Loucy (cell line): ENCODE measurements at regions not wholly inside any gene's neighbourhood (a gene's known extent, or its start where the extent isn't known, plus 50 kb on each side); places are given as distances from the start of the nearest gene placed in this dataset.

Experiments
- H2AFZ ChIP-seq: fragments of 200-600 bp; sonication (generic); 2 replicates; pipeline ENCODE4 v1.6.0; 2016; ENCODE audit warnings: antibody characterized with exemption, mild to moderate bottlenecking, low read length, moderate library complexity
- H3F3A ChIP-seq: fragments of 200-600 bp; 2 replicates; pipeline ENCODE4 v1.6.0; 2016; ENCODE audit warnings: antibody characterized with exemption, low read depth, mild to moderate bottlenecking
- H3K27me3 ChIP-seq: fragments of 200-600 bp; sonication (generic); 2 replicates; pipeline ENCODE4 v1.6.1; 2014; ENCODE audit warnings: low read length, mild to moderate bottlenecking; ENCODE audit not compliant: insufficient read depth, poor library complexity, severe bottlenecking
- H3K36me3 ChIP-seq: fragments of 200-600 bp; sonication (generic); 2 replicates; pipeline ENCODE4 v1.6.1; 2016; ENCODE audit warnings: low read length; ENCODE audit not compliant: insufficient read depth
- H3K4me1 ChIP-seq: fragments of 200-600 bp; sonication (generic); 2 replicates; pipeline ENCODE4 v1.5.1; 2014; ENCODE audit warnings: low read length, mild to moderate bottlenecking; ENCODE audit not compliant: insufficient read depth, poor library complexity, severe bottlenecking
- H3K4me2 ChIP-seq: fragments of 200-600 bp; sonication (generic); 2 replicates; pipeline ENCODE4 v1.6.0; 2014; ENCODE audit warnings: antibody characterized with exemption, low read length, low read depth, mild to moderate bottlenecking; ENCODE audit not compliant: poor library complexity, severe bottlenecking
- H3K4me3 ChIP-seq: fragments of 200-600 bp; sonication (generic); 2 replicates; pipeline ENCODE4 v1.5.1; 2014; ENCODE audit warnings: low read length, mild to moderate bottlenecking, mixed read lengths; ENCODE audit not compliant: poor library complexity, severe bottlenecking
- H3K79me2 ChIP-seq: fragments of 200-600 bp; sonication (generic); 2 replicates; pipeline ENCODE4 v1.6.1; 2014; ENCODE audit warnings: low read length; ENCODE audit not compliant: insufficient read depth
- H3K9ac ChIP-seq: fragments of 200-600 bp; sonication (generic); 2 replicates; pipeline ENCODE4 v1.6.0; 2014; ENCODE audit warnings: mild to moderate bottlenecking, low read depth, low read length, moderate library complexity; ENCODE audit not compliant: poor library complexity, severe bottlenecking
- H3K9me2 ChIP-seq: fragments of 200-600 bp; sonication (generic); replicated peaks from 2 replicates; pipeline ENCODE4 v1.6.1; 2016; ENCODE audit warnings: low read depth, low read length, mixed read lengths
- H3K9me3 ChIP-seq: fragments of 200-600 bp; sonication (generic); 2 replicates; pipeline ENCODE4 v1.6.1; 2014; ENCODE audit warnings: mild to moderate bottlenecking, antibody characterized with exemption, low read length, low read depth; ENCODE audit not compliant: insufficient read depth
- H4K20me1 ChIP-seq: fragments of 200-600 bp; sonication (generic); 2 replicates; pipeline ENCODE4 v1.6.0; 2014; ENCODE audit warnings: antibody characterized with exemption, low read length, mild to moderate bottlenecking; ENCODE audit not compliant: insufficient read depth, poor library complexity, severe bottlenecking
- CTCF ChIP-seq: fragments of 200-600 bp; sonication (generic); conservative IDR thresholded peaks from 2 replicates; pipeline ENCODE4 v1.5.1; 2014; ENCODE audit warnings: mild to moderate bottlenecking, antibody characterized with exemption, low read length
- EZH2phosphoT487 ChIP-seq: fragments of 200-600 bp; IDR thresholded peaks from 2 replicates; pipeline ENCODE4 v1.6.1; 2018; ENCODE audit warnings: antibody characterized with exemption, mild to moderate bottlenecking, moderate library complexity, borderline replicate concordance

DNA sequence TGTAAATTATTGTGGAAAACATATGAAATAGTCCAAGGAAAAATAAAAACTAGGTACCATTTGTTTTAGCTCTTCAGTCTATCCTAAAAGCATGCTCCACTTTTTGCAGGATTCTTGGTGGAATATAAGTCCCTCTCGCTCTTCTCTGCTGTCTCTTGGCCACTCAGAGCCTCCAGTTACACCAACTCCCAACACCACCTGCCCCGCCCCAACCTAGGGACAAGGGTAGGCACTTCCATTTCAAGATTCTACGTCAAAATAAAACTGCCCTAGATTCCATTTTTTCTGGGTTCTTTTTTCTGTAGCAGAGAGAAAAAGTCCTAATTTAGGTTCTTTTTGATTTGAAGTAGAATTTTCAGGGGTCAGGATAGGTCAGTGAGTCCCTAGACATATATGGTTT lies 1036.2 kb upstream of the POU3F3 start:
- no peaks in the 10 kb centered on the region for H3K79me2 ChIP-seq
- H3K9ac ChIP-seq = no peak overlapping the region
- H3F3A ChIP-seq = no peaks in the 10 kb centered on the region
- H3K4me3 ChIP-seq = no peak overlapping the region
- H3K27me3 ChIP-seq = no peaks in the 10 kb centered on the region
- TF ChIP-seq CTCF (no peak), EZH2phosphoT487 (no peak)
- H3K36me3 ChIP-seq = no peaks in the 10 kb centered on the region
- H3K4me1 ChIP-seq = no peaks in the 10 kb centered on the region
- H3K9me2 ChIP-seq = no peaks in the 10 kb centered on the region
- no peaks in the 10 kb centered on the region for H3K9me3 ChIP-seq
- H2AFZ ChIP-seq = no peak overlapping the region
- no peak overlapping the region for H3K4me2 ChIP-seq
- no peaks in the 10 kb centered on the region for H4K20me1 ChIP-seq

- Histone ChIP-seq H3K4me2 (no peak overlapping the region), H3K79me2 (no peaks in the 10 kb centered on the region), H3K4me1 (no peaks in the 10 kb centered on the region), H3F3A (no peaks in the 10 kb centered on the region), H2AFZ (no peak overlapping the region), H3K9ac (no peak overlapping the region), H4K20me1 (no peaks in the 10 kb centered on the region), H3K4me3 (no peak overlapping the region), H3K9me2 (no peaks in the 10 kb centered on the region), H3K36me3 (no peaks in the 10 kb centered on the region), H3K27me3 (no peaks in the 10 kb centered on the region), H3K9me3 (no peaks in the 10 kb centered on the region)
- no peak for TF ChIP-seq EZH2phosphoT487
- TF ChIP-seq CTCF = no peak
These were observed 1035.7 kb upstream of the POU3F3 start for GRCh38 chr2:103818176-103818575.

DNA sequence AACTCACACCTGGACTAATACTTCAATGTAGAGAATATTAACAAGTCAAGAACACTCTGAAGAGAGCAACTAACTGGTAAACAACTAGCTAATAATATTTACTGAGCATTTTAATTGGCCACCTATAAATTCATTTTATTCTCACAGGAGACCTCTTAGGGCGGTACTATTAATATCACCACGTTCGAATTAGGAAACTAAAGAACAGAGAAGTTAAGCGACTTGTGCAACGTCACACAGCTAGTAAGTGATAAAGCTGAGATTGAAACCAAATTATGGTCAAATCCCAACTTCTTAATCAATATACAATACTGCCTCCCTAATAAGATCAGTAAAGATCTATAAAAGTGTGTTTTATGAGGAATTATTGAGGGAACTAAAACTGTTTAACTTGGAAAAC lies 1034.3 kb upstream of the POU3F3 start:
- H3K9ac ChIP-seq = no peak overlapping the region
- H4K20me1 ChIP-seq = no peaks in the 10 kb centered on the region
- no peaks in the 10 kb centered on the region for H3F3A ChIP-seq
- H2AFZ ChIP-seq = no peak overlapping the region
- H3K27me3 ChIP-seq = no peaks in the 10 kb centered on the region
- H3K4me1 ChIP-seq = no peaks in the 10 kb centered on the region
- TF ChIP-seq EZH2phosphoT487 = no peak
- no peaks in the 10 kb centered on the region for H3K9me2 ChIP-seq
- no peaks in the 10 kb centered on the region for H3K36me3 ChIP-seq
- H3K79me2 ChIP-seq = no peaks in the 10 kb centered on the region
- no peaks in the 10 kb centered on the region for H3K9me3 ChIP-seq
- no peak overlapping the region for H3K4me2 ChIP-seq
- H3K4me3 ChIP-seq = no peak overlapping the region

DNA sequence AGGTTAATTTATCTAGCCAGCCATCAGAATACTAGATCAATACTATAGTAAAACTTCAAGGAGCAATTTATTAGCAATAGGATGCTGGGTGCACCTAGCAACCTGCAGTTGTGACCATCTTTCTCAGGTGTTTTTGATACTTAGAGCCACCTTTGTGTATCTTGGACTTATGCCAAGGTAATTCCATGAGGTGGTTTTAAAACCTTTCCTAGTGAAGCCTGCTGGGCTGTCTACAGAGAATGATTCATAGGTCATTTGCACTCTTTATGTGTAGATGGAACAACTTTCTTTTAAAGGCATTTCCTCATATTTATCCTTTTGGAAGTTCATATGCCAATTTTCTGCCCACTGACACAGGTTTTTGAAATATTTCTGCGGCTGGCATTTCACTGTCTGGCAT lies 1030.1 kb upstream of the POU3F3 start:
- no peaks in the 10 kb centered on the region for H4K20me1 ChIP-seq
- H3K9me3 ChIP-seq = no peaks in the 10 kb centered on the region
- H3K4me3 ChIP-seq = no peak overlapping the region
- H3K9ac ChIP-seq = no peak overlapping the region
- H3K9me2 ChIP-seq = no peaks in the 10 kb centered on the region
- no peaks in the 10 kb centered on the region for H3K79me2 ChIP-seq
- H3K36me3 ChIP-seq = no peaks in the 10 kb centered on the region
- H3K4me2 ChIP-seq = no peak overlapping the region
- no peaks in the 10 kb centered on the region for H3K4me1 ChIP-seq
- no peak for TF ChIP-seq CTCF
- TF ChIP-seq EZH2phosphoT487 = no peak
- no peaks in the 10 kb centered on the region for H3K27me3 ChIP-seq
- no peak overlapping the region for H2AFZ ChIP-seq
- H3F3A ChIP-seq = no peaks in the 10 kb centered on the region
